HG02840 (cell line): ENCODE measurements at regions not wholly inside any gene's neighbourhood (a gene's known extent, or its start where the extent isn't known, plus 50 kb on each side); places are given as distances from the start of the nearest gene placed in this dataset.
"Not testable (repeated sequence)": the region's sequence is repeated elsewhere in the genome, so short reads cannot be mapped to it uniquely, and the experiment has no call there.

Experiments used
- ATAC-seq: cut with Tn5 transposase; IDR thresholded peaks from one replicate; pipeline ENCODE4 v1.9.1; 2021; ENCODE audit warnings: mild to moderate bottlenecking, moderate library complexity, moderate number of reproducible peaks; ENCODE audit not compliant: unreplicated experiment, low FRiP score

- peak; percentile 100 for ATAC-seq
Observed at GRCh38 chr4:84235126-84235944, 263.8 kb downstream of the NKX6-1 start.

GRCh38 chr4:84232309-84233095, 266.6 kb downstream of the NKX6-1 start:
- ATAC-seq: no peak

DNA sequence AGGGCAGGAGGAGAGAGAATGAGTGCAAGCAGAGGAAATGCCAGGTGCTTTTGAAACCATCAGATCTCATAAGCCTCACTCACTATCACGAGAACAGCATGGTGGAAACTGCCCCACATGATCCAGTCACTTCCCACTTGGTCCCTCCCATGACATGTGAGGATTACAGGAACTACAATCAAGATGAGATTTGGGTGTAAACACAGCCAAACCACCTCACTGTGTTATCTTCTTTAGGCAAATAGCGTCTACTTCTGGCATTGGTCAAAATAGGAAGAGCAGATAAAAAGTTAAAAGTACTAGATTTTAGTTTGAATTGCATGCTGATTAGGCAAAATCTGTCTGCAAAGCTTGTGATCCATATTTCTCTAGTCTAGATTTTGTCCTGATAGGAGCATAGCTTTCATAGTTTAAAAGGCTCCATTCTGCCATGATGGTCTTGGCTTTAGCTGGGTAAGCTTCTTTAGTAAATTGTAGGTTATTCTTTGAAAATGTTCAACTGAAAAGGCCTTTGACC, 267.5 kb downstream of the NKX6-1 start:
- no peak for ATAC-seq

- no peak for ATAC-seq
Observed at GRCh38 chr4:84224522-84224921, 274.6 kb downstream of the NKX6-1 start.

DNA sequence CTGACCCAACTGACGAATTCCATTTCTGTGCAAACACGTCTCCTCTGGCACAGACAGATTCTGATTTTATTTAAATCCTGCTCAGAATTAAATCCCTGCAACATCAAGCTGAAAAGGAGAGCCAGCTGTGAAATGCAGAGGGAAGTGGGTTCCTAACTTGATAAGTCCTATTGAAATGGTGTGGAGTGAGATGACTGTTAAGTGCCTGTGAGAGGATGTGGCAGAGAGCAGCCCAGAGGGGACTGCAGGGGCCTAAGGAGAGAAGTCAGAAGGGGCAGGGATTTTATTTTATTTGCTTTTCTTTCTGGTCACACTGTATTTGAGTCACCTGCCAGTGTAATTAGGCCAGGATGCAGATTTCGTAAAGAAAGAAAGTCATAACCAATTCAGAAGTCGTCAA, 277.4 kb downstream of the NKX6-1 start:
- ATAC-seq: no peak

- ATAC-seq: no peak
Observed at GRCh38 chr4:84220990-84221389, 278.1 kb downstream of the NKX6-1 start.

DNA sequence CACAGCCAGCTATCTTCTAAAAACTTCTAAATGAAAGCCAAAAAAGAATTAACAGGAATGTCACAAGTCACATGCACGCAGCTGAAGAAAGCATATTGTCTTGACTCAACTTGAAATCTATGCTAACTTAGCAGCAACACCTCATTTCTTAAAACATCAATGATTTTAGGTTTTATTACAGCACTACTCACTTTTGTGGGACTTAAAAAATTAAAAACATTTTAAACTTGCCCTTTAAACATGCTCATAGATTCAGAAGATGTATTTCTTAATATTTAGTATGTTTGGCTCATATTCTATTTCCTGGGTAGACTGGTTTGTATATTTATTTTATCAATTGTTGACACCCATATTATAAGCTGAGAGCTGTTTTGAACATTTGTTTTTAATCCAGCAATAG, 279.4 kb downstream of the NKX6-1 start:
- ATAC-seq: no peak

DNA sequence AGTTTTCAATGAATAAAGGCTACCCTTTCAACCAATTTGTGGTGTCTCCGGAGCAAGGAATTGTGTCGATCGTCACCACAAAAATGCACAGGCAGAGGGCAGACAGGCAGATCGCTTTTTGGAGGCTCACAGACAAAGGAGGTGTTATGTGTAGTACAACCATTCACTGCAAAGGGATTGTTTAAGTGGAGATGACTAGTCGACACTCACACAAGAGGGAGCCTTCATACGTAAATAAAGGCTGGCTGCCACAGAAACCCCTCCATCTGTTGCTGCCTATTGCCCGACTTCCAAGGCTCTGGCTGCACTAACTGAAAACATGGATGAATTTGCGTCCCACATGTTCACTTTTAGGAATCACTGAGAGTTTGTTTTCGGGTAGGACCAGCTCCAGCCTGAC, 281.1 kb downstream of the NKX6-1 start:
- ATAC-seq: no peak

GRCh38 chr4:84215217-84215616, 283.9 kb downstream of the NKX6-1 start:
- no peak for ATAC-seq

- ATAC-seq: not testable (repeated sequence)
Observed at GRCh38 chr4:84206226-84206625, 292.9 kb downstream of the NKX6-1 start.

DNA sequence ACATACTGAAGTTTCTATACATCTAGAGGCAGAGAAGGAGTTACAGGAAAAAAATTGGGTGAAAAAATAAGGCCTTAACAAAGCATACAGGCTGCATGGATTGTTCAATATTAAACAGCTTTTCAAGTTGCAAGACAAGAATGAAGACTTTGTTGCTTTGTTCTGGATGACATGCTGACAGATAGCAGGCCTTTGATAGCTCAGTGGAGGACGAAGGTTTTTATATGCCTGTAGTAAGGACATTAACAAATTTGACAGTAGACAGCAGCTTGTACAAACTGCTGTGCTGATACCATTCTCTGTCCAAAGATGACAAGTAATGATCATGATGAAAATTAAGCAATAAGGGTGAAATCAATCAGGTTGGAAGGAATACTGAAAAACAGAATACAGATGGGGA, 309.9 kb downstream of the NKX6-1 start:
- no peak for ATAC-seq

DNA sequence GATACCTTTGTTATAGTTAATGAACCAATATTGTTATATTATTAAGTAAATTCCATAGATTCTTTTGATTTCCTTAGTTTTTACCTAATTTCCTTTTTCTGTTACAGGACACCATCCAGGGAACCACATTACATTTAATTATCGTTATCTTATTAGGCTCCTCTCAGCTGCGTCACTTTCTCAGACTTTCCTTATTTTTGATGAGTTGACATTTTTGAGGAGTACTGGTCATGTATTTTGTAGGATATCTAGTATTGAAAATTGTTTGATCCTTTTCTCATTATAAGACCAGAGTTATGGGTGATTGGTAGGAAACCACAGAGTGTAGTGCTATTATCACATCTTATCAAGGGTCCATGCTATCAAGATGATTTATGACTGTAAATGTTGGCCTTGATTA, 319.7 kb downstream of the NKX6-1 start:
- ATAC-seq: no peak

GRCh38 chr4:84177831-84178542, 321.1 kb downstream of the NKX6-1 start:
- no peak for ATAC-seq

DNA sequence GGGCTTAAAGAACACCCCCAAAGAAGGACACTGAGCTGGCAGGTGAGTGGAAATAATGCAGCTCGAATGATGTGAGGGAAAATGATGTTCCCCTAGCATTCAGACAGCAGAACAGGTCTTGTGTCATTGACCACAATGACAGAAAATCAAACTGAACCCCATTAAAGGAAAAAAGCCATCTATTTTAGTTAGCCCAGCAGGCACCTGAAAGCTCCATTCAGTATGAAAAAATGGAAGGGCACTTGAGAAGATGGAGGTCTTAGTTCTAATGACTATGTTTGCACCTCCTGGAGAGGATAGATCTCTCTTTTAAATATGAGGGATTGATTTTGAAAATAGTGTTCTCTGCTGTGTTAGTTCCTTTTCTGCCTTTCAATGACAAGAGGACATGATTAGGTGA, 323.1 kb downstream of the NKX6-1 start:
- ATAC-seq: no peak

- ATAC-seq: no peak
Observed at GRCh38 chr4:84171871-84172270, 327.2 kb downstream of the NKX6-1 start.

- ATAC-seq: no peak
Observed at GRCh38 chr4:84167564-84167963, 331.5 kb downstream of the NKX6-1 start.

- no peak for ATAC-seq
Observed at GRCh38 chr4:84167093-84167492, 332.0 kb downstream of the NKX6-1 start.

DNA sequence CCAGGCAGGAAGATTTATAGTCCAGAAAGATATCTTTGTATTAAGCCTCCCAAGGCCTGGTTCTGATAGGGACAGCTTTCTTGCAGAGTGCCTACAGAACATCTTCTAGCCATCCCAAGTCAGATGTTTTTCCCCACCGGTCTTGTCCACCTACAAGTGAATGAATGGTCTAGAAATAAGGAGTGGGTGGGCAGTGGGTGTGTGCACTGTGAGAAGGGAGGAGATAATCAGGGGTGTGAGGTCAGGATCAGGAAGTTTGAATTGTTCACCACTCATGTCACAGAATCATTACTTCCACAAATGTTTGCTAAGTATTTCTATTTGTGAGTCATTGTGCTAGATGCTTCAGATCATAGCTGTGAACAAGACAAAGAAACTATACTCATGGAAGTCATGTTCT, 332.6 kb downstream of the NKX6-1 start:
- no peak for ATAC-seq

DNA sequence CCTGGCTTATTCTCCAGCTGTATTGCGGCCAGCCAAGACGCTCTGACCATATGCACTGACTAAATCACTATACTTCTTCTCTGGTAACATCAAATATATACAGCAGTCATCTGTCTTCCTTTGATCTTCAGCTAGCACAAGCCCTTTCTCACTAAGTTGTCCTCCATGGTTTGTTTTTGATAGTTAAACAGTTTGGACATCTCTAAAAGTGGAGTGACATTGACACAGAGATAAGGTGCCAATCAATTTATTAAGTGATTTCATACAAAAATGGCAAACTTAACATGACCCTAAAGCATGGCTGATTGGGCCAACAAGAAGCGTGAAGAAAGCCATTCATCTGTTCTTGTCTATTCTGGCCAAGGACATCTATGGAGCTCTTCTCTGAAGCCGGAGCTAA, 334.9 kb downstream of the NKX6-1 start:
- ATAC-seq: no peak

DNA sequence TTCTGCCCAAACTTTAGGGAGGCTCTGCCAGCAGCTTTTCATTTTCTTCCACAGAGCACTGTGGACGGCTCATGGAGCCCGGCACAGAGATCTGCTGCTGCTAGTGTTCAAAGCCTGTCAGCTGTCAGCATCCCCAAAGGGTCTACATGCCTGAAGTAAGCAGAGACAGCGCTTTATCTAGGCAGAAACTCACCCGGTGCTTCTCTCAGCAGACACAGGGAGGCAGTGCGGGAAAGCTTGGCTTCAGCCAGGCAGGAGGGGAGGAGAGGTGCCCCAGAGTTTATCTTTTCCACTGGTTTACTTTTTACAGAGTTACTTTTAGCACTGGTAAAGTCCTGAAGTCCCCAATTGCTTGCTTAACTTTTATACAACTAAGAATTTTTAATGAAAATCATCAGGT, 339.3 kb downstream of the NKX6-1 start:
- no peak for ATAC-seq

DNA sequence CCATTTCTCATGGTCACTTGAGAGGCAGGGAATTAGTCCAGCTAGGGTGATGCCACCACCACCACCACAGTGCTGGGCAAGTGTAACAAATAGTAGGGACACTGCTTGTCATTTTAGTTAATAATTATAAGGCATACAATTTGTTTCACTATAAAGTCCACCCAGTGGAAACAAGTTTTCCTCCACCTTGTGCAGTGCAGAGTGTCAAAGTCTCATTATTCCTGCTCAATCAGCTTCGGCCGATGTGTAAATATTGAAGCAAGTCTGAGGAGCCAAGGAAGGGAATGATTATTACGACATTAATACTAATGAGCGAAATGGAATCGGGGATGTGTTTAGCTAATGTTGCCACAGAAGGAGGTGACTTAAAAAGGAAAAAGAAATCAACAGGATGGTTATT, 340.4 kb downstream of the NKX6-1 start:
- ATAC-seq: no peak
